HCT116 (cell line): ENCODE measurements at regions not wholly inside any gene's neighbourhood (a gene's known extent, or its start where the extent isn't known, plus 50 kb on each side); places are given as distances from the start of the nearest gene placed in this dataset.

Experiments used
- ATAC-seq: fragments of 200-7000 bp; cut with Tn5 transposase; 2 replicates; pipeline ENCODE4 v1.9.1; 2020; ENCODE audit warnings: mild to moderate bottlenecking, moderate library complexity
- BruUV-seq: library from RNA; stranded (reverse); fragments of 400-500 nt; replicated peaks from 2 replicates; lab custom pipeline; 2021; lab: Mats Ljungman, UMichigan
- CTCF ChIA-PET: fragments of 300-600 bp; sonication (Branson Sonifier 250); formaldehyde crosslinking; loops from one replicate; lab custom pipeline; 2021; ENCODE audit warnings: antibody characterized with exemption; lab: Charles Lee
- POLR2A ChIA-PET: fragments of 300-600, 350-600 bp; sonication (Branson Sonifier 250); formaldehyde crosslinking; loops from one replicate; lab custom pipeline; 2021; ENCODE audit warnings: antibody characterized with exemption; lab: Charles Lee
- RAD21 ChIA-PET, 2 experiments: fragments of 300-600 bp; sonication (Branson Sonifier 250); formaldehyde crosslinking; loops; one replicate each; lab custom pipeline; 2023; ENCODE audit warnings: low total read pairs in 2 of 2; ENCODE audit not compliant: uncharacterized antibody in 2 of 2, unreplicated experiment in 2 of 2, low non-redundant PET in 1 of 2; lab: Charles Lee
- DNase-seq: peaks from one replicate; pipeline ENCODE4 v3.0.0-alpha.2; 2010; ENCODE audit warnings: low read depth, low spot score
- H2AFZ ChIP-seq: fragments of 200-600 bp; shearing (Covaris generic), sonication (generic); 2 replicates; pipeline ENCODE4 v1.6.1; 2017; ENCODE audit warnings: low read depth, mixed run types, mixed read lengths, antibody characterized with exemption, low read length; ENCODE audit not compliant: poor library complexity, severe bottlenecking
- H3K27ac ChIP-seq: 2 replicates; pipeline ENCODE4 v1.5.1; 2012; ENCODE audit warnings: low read depth, low read length
- H3K27me3 ChIP-seq: fragments of 200-600 bp; sonication (generic); 2 replicates; pipeline ENCODE4 v1.6.1; 2016; ENCODE audit warnings: mixed run types, low read length, mixed read lengths; ENCODE audit not compliant: insufficient read depth
- H3K36me3 ChIP-seq, 2 experiments: fragments of 200-500 bp in 1 of 2; fragments of 200-600 bp in 1 of 2; sonication (Bioruptor generic) in 1 of 2; sonication (generic) in 1 of 2; 2 replicates each; pipeline versions ENCODE4 v1.5.1 to v1.6.1; 2014 to 2016; ENCODE audit warnings: low read length in 2 of 2, inconsistent platforms in 1 of 2, mixed read lengths in 1 of 2, mixed run types in 1 of 2; ENCODE audit not compliant: insufficient read depth in 2 of 2, control insufficient read depth in 1 of 2
- H3K4me1 ChIP-seq, 2 experiments: fragments of 200-600 bp in 1 of 2; sonication (generic) in 1 of 2; 2 replicates each; pipeline versions ENCODE4 v1.5.1 to v1.6.1; 2012 to 2017; ENCODE audit warnings: low read length in 2 of 2, inconsistent platforms in 1 of 2, mild to moderate bottlenecking in 1 of 2, mixed read lengths in 1 of 2, mixed run types in 1 of 2, moderate library complexity in 1 of 2; ENCODE audit not compliant: insufficient read depth in 2 of 2, control insufficient read depth in 1 of 2
- H3K4me2 ChIP-seq: fragments of 200-600 bp; sonication (generic); 2 replicates; pipeline ENCODE4 v1.6.1; 2017; ENCODE audit warnings: mixed run types, low read length, mixed read lengths
- H3K4me3 ChIP-seq, 2 experiments: fragments of 200-600 bp in 1 of 2; sonication (generic) in 1 of 2; replicated peaks in 1 of 2; 2 replicates each; pipeline ENCODE4 v1.5.1; 2011 to 2016; ENCODE audit warnings: low read length in 2 of 2, control low read depth in 1 of 2, low read depth in 1 of 2, mild to moderate bottlenecking in 1 of 2, mixed read lengths in 1 of 2, mixed run types in 1 of 2
- H3K79me2 ChIP-seq: fragments of 200-600 bp; sonication (generic); 2 replicates; pipeline ENCODE4 v1.6.1; 2017; ENCODE audit warnings: mild to moderate bottlenecking, mixed run types, low read length, moderate library complexity, mixed read lengths; ENCODE audit not compliant: insufficient read depth
- H3K9ac ChIP-seq: fragments of 200-600 bp; sonication (generic); 2 replicates; pipeline ENCODE4 v1.6.1; 2016; ENCODE audit warnings: low read length, mixed read lengths
- H3K9me2 ChIP-seq: fragments of 200-600 bp; sonication (generic), shearing (Covaris generic); 2 replicates; pipeline ENCODE4 v1.6.1; 2017; ENCODE audit warnings: mixed run types, mild to moderate bottlenecking, moderate library complexity; ENCODE audit not compliant: insufficient read depth
- H3K9me3 ChIP-seq, 2 experiments: fragments of 200-500 bp in 1 of 2; fragments of 200-600 bp in 1 of 2; sonication (Bioruptor generic) in 1 of 2; sonication (generic) in 1 of 2; 2 replicates each; pipeline ENCODE4 v1.6.1; 2014 to 2017; ENCODE audit warnings: low read length in 2 of 2, mixed read lengths in 2 of 2, inconsistent platforms in 1 of 2, low read depth in 1 of 2, mild to moderate bottlenecking in 1 of 2, mixed run types in 1 of 2, moderate library complexity in 1 of 2; ENCODE audit not compliant: control insufficient read depth in 1 of 2, insufficient read depth in 1 of 2
- H4K20me1 ChIP-seq: fragments of 200-600 bp; sonication (generic), shearing (Covaris generic); 2 replicates; pipeline ENCODE4 v1.6.1; 2017; ENCODE audit warnings: mixed run types, mild to moderate bottlenecking, moderate library complexity; ENCODE audit not compliant: insufficient read depth
- CBX3 ChIP-seq: IDR thresholded peaks from 2 replicates; pipeline ENCODE4 v1.6.1; 2012; ENCODE audit warnings: low read depth
- CEBPB ChIP-seq: IDR thresholded peaks from 2 replicates; pipeline ENCODE4 v1.6.1; 2012; ENCODE audit warnings: low read depth
- CTCF ChIP-seq, 3 experiments: fragments of 200-600 bp in 1 of 3; sonication (generic) in 1 of 3; IDR thresholded peaks in 2 of 3; conservative IDR thresholded peaks in 1 of 3; 2 replicates each; pipeline ENCODE4 v1.5.1; 2012 to 2017; ENCODE audit warnings: low read depth in 2 of 3, low read length in 2 of 3, antibody characterized with exemption in 1 of 3, borderline replicate concordance in 1 of 3, control low read depth in 1 of 3, mild to moderate bottlenecking in 1 of 3, mixed read lengths in 1 of 3, mixed run types in 1 of 3, moderate library complexity in 1 of 3; ENCODE audit not compliant: insufficient read depth in 1 of 3
- EZH2 ChIP-seq: fragments of 200-600 bp; sonication (generic); IDR thresholded peaks from 2 replicates; pipeline ENCODE4 v1.6.1; 2017; ENCODE audit warnings: antibody characterized with exemption, mixed run types
- EZH2phosphoT487 ChIP-seq: fragments of 200-600 bp; IDR thresholded peaks from 2 replicates; pipeline ENCODE4 v1.6.1; 2018; ENCODE audit warnings: antibody characterized with exemption, borderline replicate concordance
- FOSL1 ChIP-seq: IDR thresholded peaks from 2 replicates; pipeline ENCODE4 v1.6.1; 2012; ENCODE audit warnings: low read depth
- MAX ChIP-seq: IDR thresholded peaks from 2 replicates; pipeline ENCODE4 v1.6.1; 2012
- RAD21 ChIP-seq: IDR thresholded peaks from 2 replicates; pipeline ENCODE4 v1.6.1; 2012; ENCODE audit warnings: low read depth, mild to moderate bottlenecking
- REST ChIP-seq: IDR thresholded peaks from 2 replicates; pipeline ENCODE4 v1.6.1; 2012; ENCODE audit warnings: low read depth
- TCF7L2 ChIP-seq: IDR thresholded peaks from 2 replicates; pipeline ENCODE4 v1.7.0; 2011; ENCODE audit warnings: borderline replicate concordance, inconsistent platforms; ENCODE audit not compliant: insufficient read depth, insufficient read length; ENCODE audit errors: extremely low read depth
- YY1 ChIP-seq: IDR thresholded peaks from 2 replicates; pipeline ENCODE4 v1.6.1; 2011; ENCODE audit warnings: low read length, low read depth, moderate library complexity, mild to moderate bottlenecking; ENCODE audit not compliant: insufficient replicate concordance; ENCODE audit errors: extremely low read depth
- ZFX ChIP-seq: fragments of 450-650 bp; IDR thresholded peaks from 2 replicates; pipeline ENCODE4 v1.6.1; 2017
- ZNF274 ChIP-seq: fragments of 200-500 bp; sonication (Bioruptor generic); IDR thresholded peaks from 2 replicates; pipeline ENCODE4 v1.6.1; 2014; ENCODE audit warnings: mild to moderate bottlenecking, low read depth, low read length, inconsistent platforms
- intact Hi-C: fragments of 100-400 bp; cut with micrococcal nuclease; formaldehyde crosslinking; loops from 2 replicates; pipeline ENCODE4 v1.10.0; 2022

- no TSS peak for BruUV-seq
- POLR2A ChIA-PET, result no interaction called here
Measured at GRCh38 chr10:25753776-25754175, 180.3 kb upstream of the MYO3A start.

More at GRCh38 chr10:25753776-25754175, 180.3 kb upstream of the MYO3A start:
- Histone ChIP-seq H3K79me2 (no peaks in the 10 kb centered on the region), H3K9ac (no peak overlapping the region), H3K27ac (no peak overlapping the region), H3K9me3 (no peaks in the 10 kb centered on the region), H2AFZ (no peak overlapping the region), H3K9me2 (no peaks in the 10 kb centered on the region), H3K27me3 (no peaks in the 10 kb centered on the region; the same call in 1 of the 2 replicates)
- CTCF ChIA-PET, result no interaction called here
- DNase-seq, result no peak
- intact Hi-C loops, result no loop called here
- TF ChIP-seq CBX3 (no peak), ZNF274 (no peak), REST (no peak), RAD21 (no peak), MAX (no peak), TCF7L2 (no peak), YY1 (no peak), ZFX (no peak), CEBPB (no peak), EZH2 (no peak), CTCF (IDR thresholded peaks at IDR 0.05 in 2 of 3, conservative IDR thresholded peaks at IDR 0.05 in 1 of 3; ENCODE audit: borderline replicate concordance in 1 of 3, insufficient read depth in 1 of 3, low read depth in 2 of 3, low read length in 2 of 3) (no peak), FOSL1 (no peak), EZH2phosphoT487 (no peak)
- TF ChIP-seq, all 23 proteins: peak for 0
- ATAC-seq, result no peak
- Histone ChIP-seq H3K36me3 (no peaks in the 10 kb centered on the region), H3K4me3 (no peak overlapping the region), H3K4me1 (no peaks in the 10 kb centered on the region), H3K4me2 (no peak overlapping the region), H4K20me1 (no peaks in the 10 kb centered on the region)
- RAD21 ChIA-PET, result no interaction called here
